SKM-1 treated with dmso at 0.1 percent for 144 hours (cell line): ENCODE measurements at regions not wholly inside any gene's neighbourhood (a gene's known extent, or its start where the extent isn't known, plus 50 kb on each side); places are given as distances from the start of the nearest gene placed in this dataset.
A peak's percentile ranks its signal among the peaks of the same experiment; 100 is the strongest.

Experiments
- DNase-seq: peaks from one replicate; lab custom pipeline; 2025; ENCODE audit not compliant: unreplicated experiment; lab: John Stamatoyannopoulos, UW

- DNase-seq = peak; percentile 0
These were observed 52.1 kb downstream of the MPP7 start for GRCh38 chr10:28250782-28251181.

GRCh38 chr10:28250358-28250757 is 52.5 kb downstream of the MPP7 start:
- no peak for DNase-seq

- no peak for DNase-seq
These were observed 53.4 kb downstream of the MPP7 start for GRCh38 chr10:28249512-28249911.

GRCh38 chr10:28248092-28248491 is 54.8 kb downstream of the MPP7 start:
- peak; percentile 39 for DNase-seq

- DNase-seq = no peak
These were observed 56.8 kb downstream of the MPP7 start for GRCh38 chr10:28246023-28246422.

GRCh38 chr10:28243923-28244322 is 58.9 kb downstream of the MPP7 start:
- DNase-seq = no peak

- DNase-seq = no peak
These were observed 60.2 kb downstream of the MPP7 start for GRCh38 chr10:28242555-28243204.

GRCh38 chr10:28241741-28242399 is 61.0 kb downstream of the MPP7 start:
- DNase-seq = peak; percentile 20

- DNase-seq = no peak
These were observed 62.5 kb downstream of the MPP7 start for GRCh38 chr10:28240400-28240799.

- no peak for DNase-seq
These were observed 66.3 kb downstream of the MPP7 start for GRCh38 chr10:28236591-28236990.

- DNase-seq = no peak
These were observed 82.1 kb downstream of the MPP7 start for GRCh38 chr10:28220811-28221210.

GRCh38 chr10:28219251-28219650 is 83.6 kb downstream of the MPP7 start:
- no peak for DNase-seq

GRCh38 chr10:28217848-28218247 is 85.0 kb downstream of the MPP7 start:
- DNase-seq = no peak

GRCh38 chr10:28215930-28216329 is 86.9 kb downstream of the MPP7 start:
- DNase-seq = no peak

- no peak for DNase-seq
These were observed 88.6 kb downstream of the MPP7 start for GRCh38 chr10:28214219-28214618.

GRCh38 chr10:28211759-28212158 is 91.1 kb downstream of the MPP7 start:
- DNase-seq = no peak

GRCh38 chr10:28207799-28208198 is 95.1 kb downstream of the MPP7 start:
- DNase-seq = no peak

GRCh38 chr10:28202941-28203352 is 99.9 kb downstream of the MPP7 start:
- no peak for DNase-seq

- no peak for DNase-seq
These were observed 101.2 kb downstream of the MPP7 start for GRCh38 chr10:28201410-28202400.

GRCh38 chr10:28200775-28201174 is 102.1 kb downstream of the MPP7 start:
- DNase-seq = no peak

- DNase-seq = no peak
These were observed 102.9 kb downstream of the MPP7 start for GRCh38 chr10:28199941-28200340.

- no peak for DNase-seq
These were observed 112.7 kb downstream of the MPP7 start for GRCh38 chr10:28190196-28190595.
